Occipital lobe (tissue), 1 donor: ENCODE measurements at regions not wholly inside any gene's neighbourhood (a gene's known extent, or its start where the extent isn't known, plus 50 kb on each side); places are given as distances from the start of the nearest gene placed in this dataset.
"Not testable (repeated sequence)": the region's sequence is repeated elsewhere in the genome, so short reads cannot be mapped to it uniquely, and the experiment has no call there.

Experiments used
- DNase-seq: peaks from one replicate; lab custom pipeline; 2025; lab: John Stamatoyannopoulos, UW

DNA sequence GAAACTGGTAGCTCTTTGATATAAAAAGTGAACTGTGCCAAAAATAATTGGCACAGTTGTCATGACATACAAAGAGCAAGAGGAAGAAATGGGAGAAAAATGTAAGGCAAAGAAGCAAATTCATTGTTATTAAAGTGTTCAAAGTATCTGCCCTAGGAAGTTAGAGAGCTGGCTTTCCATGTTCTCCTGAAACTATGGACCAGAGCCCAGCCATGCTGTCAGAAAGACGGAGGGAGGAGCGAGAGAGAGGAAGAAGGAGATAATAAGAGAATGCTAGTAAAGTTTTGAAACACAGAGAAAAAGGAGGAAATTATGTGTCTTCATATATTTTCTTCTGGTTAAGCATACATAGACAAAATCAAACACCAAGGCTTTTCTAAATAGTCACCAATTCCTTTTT, 78.1 kb upstream of the PELI2 start:
- DNase-seq = no peak

- no peak for DNase-seq
These were observed 74.0 kb upstream of the PELI2 start for GRCh38 chr14:56044196-56044595.

GRCh38 chr14:56046546-56046945, 71.7 kb upstream of the PELI2 start:
- no peak for DNase-seq

- DNase-seq = no peak
These were observed 71.2 kb upstream of the PELI2 start for GRCh38 chr14:56046996-56047395.

DNA sequence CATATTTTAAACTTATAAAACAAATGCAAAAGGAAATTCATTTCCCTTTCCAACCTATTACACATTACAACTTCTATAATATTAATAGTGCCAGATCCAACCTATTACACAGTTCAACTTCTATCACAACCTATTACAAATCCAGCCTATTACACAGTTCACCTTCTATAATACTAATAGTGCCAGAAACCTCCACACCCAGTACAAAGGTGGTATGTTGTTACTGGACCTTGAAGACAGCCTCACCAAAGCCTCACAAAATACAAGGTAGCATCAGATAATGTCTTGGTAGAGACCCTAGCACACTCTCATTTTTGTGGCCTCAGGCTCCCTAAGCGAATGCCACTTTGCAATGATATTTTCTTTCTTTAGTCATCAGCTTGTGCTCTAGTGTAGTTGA, 68.7 kb upstream of the PELI2 start:
- no peak for DNase-seq

GRCh38 chr14:56055511-56055910, 62.7 kb upstream of the PELI2 start:
- DNase-seq = no peak

DNA sequence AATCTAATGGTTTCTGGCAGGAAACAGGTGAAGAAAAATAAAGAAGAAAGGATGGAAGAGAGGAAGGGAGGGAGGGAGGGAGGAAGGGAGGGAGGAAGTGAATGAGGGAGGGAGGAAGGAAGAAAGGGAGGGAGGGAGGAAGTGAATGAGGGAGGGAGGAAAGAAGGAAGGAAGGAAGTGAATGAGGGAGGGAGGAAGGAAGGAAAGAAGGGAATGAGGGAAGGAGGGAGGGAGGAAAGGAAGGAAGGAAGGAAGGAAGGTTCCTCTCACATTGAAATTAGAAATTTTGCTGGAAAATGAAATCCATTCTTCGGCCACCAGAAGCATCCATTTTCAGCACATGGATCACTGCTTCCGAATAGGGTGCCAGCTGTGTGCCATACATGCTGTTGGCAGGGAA, 62.2 kb upstream of the PELI2 start:
- DNase-seq = no peak

DNA sequence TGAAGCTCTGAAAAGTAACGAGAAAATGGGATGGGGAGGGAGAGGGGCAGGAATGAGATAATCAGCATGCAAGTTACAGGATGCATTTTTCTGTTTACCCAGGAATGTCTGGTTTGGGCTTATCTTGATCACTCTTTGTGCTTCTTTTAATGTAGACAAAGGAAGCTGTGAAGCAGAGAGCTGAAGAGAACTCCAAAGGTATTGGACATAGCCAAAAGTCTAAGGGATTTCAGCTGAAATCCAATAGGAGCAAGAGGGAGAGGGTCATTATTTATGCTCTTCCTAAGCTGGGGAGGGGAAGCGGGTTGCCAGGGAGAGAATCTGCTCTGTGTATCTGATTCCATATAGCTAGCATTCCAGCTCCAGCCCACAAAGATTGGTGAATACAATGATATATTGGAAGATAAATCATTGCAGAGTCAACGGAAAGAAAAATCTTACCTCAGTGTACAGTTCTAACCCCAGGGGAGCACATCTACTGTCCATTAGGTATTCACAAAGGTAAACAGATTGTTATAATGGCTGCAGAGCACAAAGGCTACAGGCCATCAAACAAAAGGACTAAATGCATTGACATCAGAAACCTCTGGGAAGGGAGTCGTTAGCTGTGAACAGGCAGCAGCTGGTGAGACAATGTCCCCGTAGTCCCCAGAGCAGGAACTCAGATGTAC, 61.0 kb upstream of the PELI2 start:
- DNase-seq = no peak

DNA sequence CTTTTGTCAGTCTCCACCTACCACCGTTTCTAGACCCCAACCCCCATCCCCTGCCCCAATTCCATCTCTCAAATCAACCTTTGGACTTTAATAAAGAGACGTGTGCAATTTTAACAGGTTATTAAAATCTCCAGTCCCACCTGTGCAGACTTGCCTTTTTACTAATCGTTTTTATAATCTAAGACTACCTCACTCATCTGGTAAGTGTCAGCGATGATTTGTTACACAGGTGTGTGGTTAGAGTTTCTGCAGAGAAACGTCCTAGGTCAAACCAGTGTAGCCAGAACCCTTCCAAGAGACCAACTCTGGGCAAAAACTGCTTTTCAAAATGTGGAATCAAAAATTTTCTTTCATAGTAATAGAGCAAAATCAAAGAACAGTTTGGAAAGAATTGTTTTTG, 60.4 kb upstream of the PELI2 start:
- no peak for DNase-seq

DNA sequence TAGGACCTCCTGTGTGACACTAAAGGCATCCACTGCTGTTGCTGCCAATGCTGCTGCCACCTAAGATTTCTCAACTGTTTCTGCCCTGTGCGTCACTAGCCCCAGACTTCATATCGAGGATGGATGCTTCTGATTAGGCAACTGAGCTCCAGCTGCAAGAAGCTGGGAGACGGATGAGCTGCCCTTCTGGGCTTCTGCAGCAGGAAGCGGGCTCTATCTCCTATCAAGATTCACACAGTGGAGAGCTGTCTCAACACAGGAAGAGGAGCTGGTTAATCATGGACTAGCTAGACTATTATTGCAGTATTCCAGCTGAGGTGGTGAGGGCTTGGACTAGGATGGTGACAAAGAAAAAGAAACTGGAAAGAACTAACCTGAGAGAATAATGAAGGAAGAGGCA, 59.2 kb upstream of the PELI2 start:
- DNase-seq = no peak

- DNase-seq = no peak
These were observed 57.2 kb upstream of the PELI2 start for GRCh38 chr14:56061051-56061450.

- DNase-seq = no peak
These were observed 55.1 kb upstream of the PELI2 start for GRCh38 chr14:56063131-56063530.

DNA sequence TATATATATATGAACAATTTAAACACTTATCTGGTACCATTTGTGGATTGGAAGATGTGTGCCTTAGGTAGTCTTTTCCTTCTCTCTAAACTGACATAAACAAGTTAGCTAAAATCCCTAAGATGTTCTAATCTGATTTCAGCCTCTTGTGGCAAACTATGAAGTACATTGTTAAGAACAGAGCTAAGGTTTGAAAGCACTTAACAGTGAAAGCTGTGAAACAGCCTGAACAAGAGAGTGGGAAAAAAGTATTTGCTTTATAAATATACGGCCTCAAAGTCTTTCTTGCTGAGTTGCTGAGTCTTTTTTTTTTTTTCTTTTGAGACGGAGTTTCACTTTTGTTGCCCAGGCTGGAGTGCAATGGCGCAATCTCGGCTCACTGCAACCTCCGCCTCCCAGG, 53.7 kb upstream of the PELI2 start:
- DNase-seq = no peak

- not testable (repeated sequence) for DNase-seq
These were observed 53.0 kb upstream of the PELI2 start for GRCh38 chr14:56065199-56065598.

DNA sequence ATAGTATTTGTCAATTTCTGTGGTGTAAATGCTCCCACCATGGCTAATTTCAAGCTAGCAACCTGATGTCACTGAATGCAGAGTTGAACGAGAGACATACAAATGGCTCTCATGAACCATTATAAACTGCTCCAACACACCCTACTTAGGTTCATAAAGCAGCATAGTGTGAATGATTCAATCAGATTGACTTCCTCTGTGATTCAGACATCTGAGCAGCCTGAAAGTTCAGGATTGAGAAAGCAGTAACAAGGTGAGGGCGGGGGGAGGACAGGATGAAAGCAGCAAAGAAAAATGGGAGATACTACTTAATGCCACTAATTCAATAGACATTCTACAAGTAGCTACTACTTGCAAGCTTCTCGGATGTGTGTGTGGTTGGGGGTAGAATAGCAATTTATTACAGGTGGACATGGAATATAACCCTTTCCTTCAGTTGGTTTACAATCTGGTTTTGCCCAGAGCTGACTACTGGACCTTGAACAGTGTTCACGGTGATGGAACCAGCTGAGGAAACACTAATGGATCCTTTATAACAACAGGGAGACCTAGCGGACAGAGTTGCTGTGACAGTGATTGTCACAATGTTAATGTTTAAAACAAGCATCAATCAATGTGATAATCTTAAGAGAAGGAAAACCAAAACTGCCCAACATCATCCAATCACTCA, 52.5 kb upstream of the PELI2 start:
- no peak for DNase-seq
